Activated CD4-positive, alpha-beta memory T cell treated with anti-CD3 and anti-CD28 coated beads for 36 hours (primary cell): ENCODE measurements at regions not wholly inside any gene's neighbourhood (a gene's known extent, or its start where the extent isn't known, plus 50 kb on each side); places are given as distances from the start of the nearest gene placed in this dataset.

Experiments
- CTCF ChIA-PET: fragments of 350-600 bp; sonication (Branson Sonifier 250); formaldehyde crosslinking; loops from one replicate; lab custom pipeline; 2021; ENCODE audit warnings: antibody characterized with exemption, inconsistent platforms; lab: Charles Lee
- POLR2A ChIA-PET: fragments of 350-600 bp; sonication (Branson Sonifier 250); formaldehyde crosslinking; loops from one replicate; lab custom pipeline; 2021; ENCODE audit warnings: antibody characterized with exemption; lab: Charles Lee
- DNase-seq: peaks from one replicate; pipeline ENCODE4 v3.0.0-alpha.2; 2020
- H3K27ac Mint-ChIP-seq: one replicate; pipeline ENCODE4 v1.8.0; 2021; ENCODE audit warnings: mixed read lengths
- H3K27me3 Mint-ChIP-seq: one replicate; pipeline ENCODE4 v1.8.0; 2021; ENCODE audit warnings: mixed read lengths
- H3K36me3 Mint-ChIP-seq: one replicate; pipeline ENCODE4 v1.8.0; 2021; ENCODE audit warnings: mixed read lengths
- H3K4me1 Mint-ChIP-seq: one replicate; pipeline ENCODE4 v1.8.0; 2021; ENCODE audit warnings: low read depth, mixed read lengths
- H3K4me3 Mint-ChIP-seq: one replicate; pipeline ENCODE4 v1.8.0; 2021; ENCODE audit warnings: mild to moderate bottlenecking, mixed read lengths
- H3K9me3 Mint-ChIP-seq: one replicate; pipeline ENCODE4 v1.8.0; 2021; ENCODE audit warnings: mixed read lengths
- intact Hi-C: fragments of 100-400 bp; cut with micrococcal nuclease; formaldehyde crosslinking; loops from one replicate; pipeline ENCODE4 v1.15.1; 2023

DNA sequence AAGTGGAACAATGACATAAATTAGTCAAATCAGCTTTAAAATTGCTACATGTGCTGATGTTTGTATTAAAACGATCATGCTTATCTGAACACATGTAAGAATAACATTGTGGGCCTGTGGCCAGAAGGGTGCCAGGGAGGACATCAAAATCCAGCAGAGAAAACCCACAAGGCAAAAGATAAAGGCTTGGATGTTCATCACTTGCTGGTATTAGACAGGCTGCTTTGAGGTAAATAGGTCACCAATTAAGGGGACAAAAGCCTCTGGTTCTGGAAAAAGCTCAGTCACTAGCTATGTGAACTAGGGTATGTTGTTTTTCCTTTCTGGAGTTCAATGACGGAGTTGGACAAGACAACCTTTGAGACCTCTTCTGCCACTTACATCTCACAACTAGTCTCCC lies 74.4 kb upstream of the TMEM108 start:
- Mint-ChIP-seq H3K27me3 (peaks cover 1% of the 10 kb centered on the region), H3K36me3 (no peaks in the 10 kb centered on the region), H3K9me3 (peaks cover 3% of the 10 kb centered on the region), H3K4me1 (no peaks in the 10 kb centered on the region), H3K4me3 (no peak overlapping the region), H3K27ac (no peak overlapping the region)
- ChIA-PET CTCF (no interaction called here), POLR2A (no interaction called here)
- no peak for DNase-seq
- intact Hi-C loops, result no loop called here

DNA sequence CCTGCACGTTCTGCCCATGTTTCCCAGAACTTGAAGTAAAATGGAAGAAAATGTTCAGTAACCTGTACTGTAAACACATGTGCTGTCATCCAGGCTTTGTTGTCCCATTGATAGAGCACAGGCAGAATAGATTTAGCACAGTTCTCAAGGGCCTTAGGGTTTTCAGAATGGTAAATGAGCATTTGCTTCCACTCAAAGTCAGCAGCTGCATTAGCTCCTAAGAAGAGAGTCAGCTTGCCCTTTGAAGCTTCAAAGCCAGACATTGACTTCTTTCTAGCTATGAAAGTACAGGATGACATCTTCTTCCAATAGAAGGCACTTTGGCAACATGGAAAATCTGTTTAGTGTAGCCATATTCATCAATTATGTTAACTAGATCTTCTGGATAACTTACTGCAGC lies 76.2 kb upstream of the TMEM108 start:
- CTCF ChIA-PET, result no interaction called here
- H3K27ac Mint-ChIP-seq, result no peak overlapping the region
- no peaks in the 10 kb centered on the region for H3K36me3 Mint-ChIP-seq
- no peak for DNase-seq
- POLR2A ChIA-PET, result no interaction called here
- no peaks in the 10 kb centered on the region for H3K4me1 Mint-ChIP-seq
- peaks cover 4% of the 10 kb centered on the region for H3K27me3 Mint-ChIP-seq
- peaks cover 3% of the 10 kb centered on the region for H3K9me3 Mint-ChIP-seq
- no peak overlapping the region for H3K4me3 Mint-ChIP-seq
- intact Hi-C loops, result no loop called here

DNA sequence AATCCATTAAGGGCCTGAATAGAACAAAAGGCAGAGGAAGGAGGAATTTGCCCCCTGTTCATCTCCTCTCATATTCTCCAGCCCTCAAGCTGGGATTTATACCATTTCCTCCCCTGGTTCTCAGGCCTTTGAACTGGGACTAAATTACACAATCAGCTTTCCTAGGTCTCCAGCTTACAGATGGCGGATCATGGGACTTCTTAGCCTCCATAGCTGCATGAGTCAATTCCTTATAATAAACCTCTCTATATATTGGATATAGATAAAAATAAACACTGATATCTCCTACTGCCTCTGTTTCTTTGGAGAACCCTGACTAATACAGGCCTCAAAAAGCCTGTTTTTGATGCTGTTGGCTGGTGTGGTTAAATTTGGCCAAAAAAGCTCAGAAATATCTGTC lies 84.5 kb upstream of the TMEM108 start:
- intact Hi-C loops, result no loop called here
- no peak for DNase-seq
- ChIA-PET POLR2A (no interaction called here), CTCF (no interaction called here)
- Mint-ChIP-seq H3K27me3 (peaks cover 9% of the 10 kb centered on the region), H3K36me3 (no peaks in the 10 kb centered on the region), H3K4me1 (no peaks in the 10 kb centered on the region), H3K4me3 (no peak overlapping the region), H3K9me3 (no peaks in the 10 kb centered on the region), H3K27ac (no peak overlapping the region)

GRCh38 chr3:132927896-132928295 lies 110.3 kb upstream of the TMEM108 start:
- peaks cover 3% of the 10 kb centered on the region for H3K27me3 Mint-ChIP-seq
- no peak for DNase-seq
- ChIA-PET POLR2A (no interaction called here), CTCF (no interaction called here)
- no peak overlapping the region for H3K4me3 Mint-ChIP-seq
- no peaks in the 10 kb centered on the region for H3K4me1 Mint-ChIP-seq
- H3K27ac Mint-ChIP-seq, result no peak overlapping the region
- intact Hi-C loops, result no loop called here
- H3K36me3 Mint-ChIP-seq, result no peaks in the 10 kb centered on the region
- H3K9me3 Mint-ChIP-seq, result no peaks in the 10 kb centered on the region

DNA sequence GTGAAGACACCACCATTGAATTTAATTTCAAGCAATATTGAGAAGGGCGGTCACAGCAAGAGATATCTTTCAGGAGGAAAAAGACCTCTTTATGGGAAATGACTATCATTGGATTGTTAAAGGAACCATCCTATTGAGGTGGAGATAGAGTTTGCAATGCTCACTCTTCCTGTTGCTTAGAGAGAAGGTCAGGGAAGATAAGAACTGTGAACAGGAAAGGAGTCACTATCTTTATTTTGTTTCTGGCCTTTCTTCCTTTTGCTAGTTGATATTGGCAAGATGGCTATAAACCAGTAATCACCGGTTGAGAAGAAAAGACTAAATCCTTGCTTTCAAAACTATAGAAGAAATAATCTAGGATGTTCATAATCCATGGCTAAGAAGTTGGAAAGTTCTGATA lies 112.1 kb upstream of the TMEM108 start:
- no peaks in the 10 kb centered on the region for H3K4me1 Mint-ChIP-seq
- H3K27me3 Mint-ChIP-seq, result peaks cover 3% of the 10 kb centered on the region
- no peaks in the 10 kb centered on the region for H3K36me3 Mint-ChIP-seq
- ChIA-PET CTCF (no interaction called here), POLR2A (no interaction called here)
- DNase-seq, result no peak
- intact Hi-C loops, result no loop called here
- H3K4me3 Mint-ChIP-seq, result no peak overlapping the region
- H3K9me3 Mint-ChIP-seq, result no peaks in the 10 kb centered on the region
- no peak overlapping the region for H3K27ac Mint-ChIP-seq

GRCh38 chr3:132925256-132925930 lies 112.8 kb upstream of the TMEM108 start:
- Mint-ChIP-seq H3K4me3 (no peak overlapping the region), H3K27me3 (peaks cover 3% of the 10 kb centered on the region), H3K27ac (no peak overlapping the region), H3K9me3 (no peaks in the 10 kb centered on the region), H3K4me1 (no peaks in the 10 kb centered on the region), H3K36me3 (no peaks in the 10 kb centered on the region)
- ChIA-PET CTCF (no interaction called here), POLR2A (no interaction called here)
- no peak for DNase-seq
- intact Hi-C loops, result no loop called here

DNA sequence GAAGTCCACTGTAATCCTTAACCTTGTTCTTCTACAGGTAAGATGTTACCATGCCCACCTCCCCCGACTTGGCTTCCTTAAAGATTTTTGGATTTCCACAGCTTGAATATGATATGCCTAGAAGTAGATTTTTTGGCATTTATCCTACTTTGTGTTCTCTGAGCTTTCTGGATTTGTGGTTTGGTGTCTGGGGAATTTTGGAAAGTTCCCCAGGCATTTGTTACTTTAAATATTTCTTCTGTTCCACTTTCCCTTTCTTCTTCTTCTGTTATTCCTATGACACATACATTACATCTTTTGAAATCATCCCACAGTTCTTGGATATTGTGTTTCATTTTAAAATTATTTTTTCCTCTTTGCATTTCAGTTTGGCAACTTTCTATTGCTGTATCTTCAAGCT lies 122.1 kb upstream of the TMEM108 start:
- Mint-ChIP-seq H3K4me1 (no peaks in the 10 kb centered on the region), H3K36me3 (no peaks in the 10 kb centered on the region), H3K27me3 (no peaks in the 10 kb centered on the region), H3K9me3 (no peaks in the 10 kb centered on the region), H3K4me3 (no peak overlapping the region), H3K27ac (no peak overlapping the region)
- intact Hi-C loops, result no loop called here
- POLR2A ChIA-PET, result no interaction called here
- CTCF ChIA-PET, result no interaction called here
- no peak for DNase-seq

- Mint-ChIP-seq H3K9me3 (no peaks in the 10 kb centered on the region), H3K36me3 (no peaks in the 10 kb centered on the region), H3K4me1 (no peaks in the 10 kb centered on the region), H3K27ac (no peak overlapping the region), H3K4me3 (no peak overlapping the region), H3K27me3 (no peaks in the 10 kb centered on the region)
- intact Hi-C loops, result no loop called here
- DNase-seq, result no peak
- ChIA-PET POLR2A (no interaction called here), CTCF (interaction anchor here (1.0 kb wide), 1 partner anchor 186 kb away, joined by 3 read pairs; no protein-coding TSS in a partner anchor)
Observed at GRCh38 chr3:132912416-132912753, 125.8 kb upstream of the TMEM108 start.

- intact Hi-C loops, result no loop called here
- H3K9me3 Mint-ChIP-seq, result no peaks in the 10 kb centered on the region
- H3K27ac Mint-ChIP-seq, result no peak overlapping the region
- DNase-seq, result no peak
- ChIA-PET POLR2A (no interaction called here), CTCF (no interaction called here)
- H3K27me3 Mint-ChIP-seq, result no peaks in the 10 kb centered on the region
- H3K36me3 Mint-ChIP-seq, result no peaks in the 10 kb centered on the region
- no peaks in the 10 kb centered on the region for H3K4me1 Mint-ChIP-seq
- H3K4me3 Mint-ChIP-seq, result no peak overlapping the region
Observed at GRCh38 chr3:132911741-132912415, 126.3 kb upstream of the TMEM108 start.

DNA sequence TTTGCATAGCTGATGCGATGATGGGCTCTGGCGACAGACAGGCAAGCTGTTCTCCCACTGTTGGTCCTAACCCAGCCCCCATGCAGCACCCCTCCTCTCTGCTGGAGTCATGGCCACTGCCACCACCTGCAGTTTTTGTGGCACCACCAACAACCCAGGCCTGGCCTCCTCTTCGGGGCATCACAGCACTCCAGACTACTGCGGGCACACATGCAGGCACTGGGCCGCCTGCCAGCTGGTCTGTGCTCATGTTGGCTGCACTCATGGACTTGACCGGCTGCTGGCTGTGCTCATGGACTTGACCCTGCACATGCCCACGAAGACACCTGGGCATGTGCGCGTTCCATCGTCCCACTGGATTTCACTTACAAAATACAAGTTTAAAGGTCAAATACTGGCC lies 130.9 kb upstream of the TMEM108 start:
- no peaks in the 10 kb centered on the region for H3K36me3 Mint-ChIP-seq
- intact Hi-C loops, result no loop called here
- H3K4me1 Mint-ChIP-seq, result no peaks in the 10 kb centered on the region
- no peak for DNase-seq
- ChIA-PET CTCF (no interaction called here), POLR2A (no interaction called here)
- H3K4me3 Mint-ChIP-seq, result no peak overlapping the region
- no peak overlapping the region for H3K27ac Mint-ChIP-seq
- H3K9me3 Mint-ChIP-seq, result no peaks in the 10 kb centered on the region
- no peaks in the 10 kb centered on the region for H3K27me3 Mint-ChIP-seq

- Mint-ChIP-seq H3K36me3 (no peaks in the 10 kb centered on the region), H3K4me3 (no peak overlapping the region), H3K9me3 (no peaks in the 10 kb centered on the region), H3K27ac (no peak overlapping the region), H3K27me3 (no peaks in the 10 kb centered on the region), H3K4me1 (no peaks in the 10 kb centered on the region)
- intact Hi-C loops, result no loop called here
- no peak for DNase-seq
- POLR2A ChIA-PET, result no interaction called here
- CTCF ChIA-PET, result no interaction called here
Observed at GRCh38 chr3:132900481-132900880, 137.7 kb upstream of the TMEM108 start.

GRCh38 chr3:132898141-132898540 lies 140.1 kb upstream of the TMEM108 start:
- ChIA-PET POLR2A (no interaction called here), CTCF (no interaction called here)
- Mint-ChIP-seq H3K4me1 (no peaks in the 10 kb centered on the region), H3K4me3 (no peak overlapping the region), H3K9me3 (no peaks in the 10 kb centered on the region), H3K36me3 (no peaks in the 10 kb centered on the region), H3K27me3 (no peaks in the 10 kb centered on the region), H3K27ac (no peak overlapping the region)
- DNase-seq, result no peak
- intact Hi-C loops, result no loop called here

DNA sequence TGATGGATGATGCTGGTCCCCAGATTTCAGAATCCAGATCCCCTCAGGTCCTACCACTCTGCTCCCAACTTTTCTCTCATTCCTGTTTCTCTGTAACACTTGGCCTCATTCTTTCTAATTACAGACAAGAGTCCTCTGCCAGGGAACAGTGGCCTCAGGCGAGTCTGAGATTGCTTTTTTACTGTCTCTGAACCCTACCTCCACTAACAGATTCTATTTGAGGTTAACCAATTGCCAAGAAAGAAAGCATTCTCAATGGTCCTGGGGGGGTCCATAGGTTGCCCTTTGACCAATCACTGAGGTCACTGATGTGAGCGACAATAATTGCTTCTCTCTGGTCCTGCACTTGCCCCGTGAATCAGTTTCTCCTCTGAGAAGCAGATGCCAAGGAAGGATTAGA lies 145.2 kb upstream of the TMEM108 start:
- Mint-ChIP-seq H3K27me3 (no peaks in the 10 kb centered on the region), H3K9me3 (no peaks in the 10 kb centered on the region), H3K4me1 (no peaks in the 10 kb centered on the region), H3K27ac (no peak overlapping the region), H3K36me3 (no peaks in the 10 kb centered on the region), H3K4me3 (no peak overlapping the region)
- CTCF ChIA-PET, result no interaction called here
- intact Hi-C loops, result no loop called here
- POLR2A ChIA-PET, result no interaction called here
- DNase-seq, result no peak
